Tibial artery (tissue), 4 donors: ENCODE measurements at regions not wholly inside any gene's neighbourhood (a gene's known extent, or its start where the extent isn't known, plus 50 kb on each side); places are given as distances from the start of the nearest gene placed in this dataset.

Source experiments
- DNase-seq, 2 donors: peaks; one replicate each; pipeline ENCODE4 v3.0.0-alpha.2; 2019
- H3K27ac ChIP-seq, 2 donors: fragments of 200-600 bp; sonication (generic) in 1 of 2; 1 replicate in 1 of 2; 2 replicates in 1 of 2; pipeline ENCODE4 v1.5.1; 2018 to 2019; ENCODE audit warnings: mild to moderate bottlenecking in 1 of 2
- H3K27me3 ChIP-seq, 2 donors: fragments of 200-600 bp; sonication (generic) in 1 of 2; one replicate each; pipeline versions ENCODE4 v1.5.1 to v1.6.0; 2016 to 2019
- H3K36me3 ChIP-seq, 3 donors: fragments of 200-600 bp; sonication (generic) in 2 of 3; one replicate each; pipeline ENCODE4 v1.5.1; 2016 to 2019; ENCODE audit warnings: mild to moderate bottlenecking in 2 of 3
- H3K4me1 ChIP-seq, 4 donors: fragments of 200-600 bp; sonication (generic) in 2 of 4; 1 replicate in 3 of 4; 2 replicates in 1 of 4; pipeline ENCODE4 v1.5.1; 2016 to 2019
- H3K4me3 ChIP-seq, 2 donors: fragments of 200-600 bp; sonication (generic) in 1 of 2; 1 replicate in 1 of 2; 2 replicates in 1 of 2; pipeline ENCODE4 v1.5.1; 2018 to 2019; ENCODE audit warnings: mild to moderate bottlenecking in 2 of 2
- H3K9me3 ChIP-seq, 3 donors: fragments of 200-600 bp; sonication (generic) in 1 of 3; one replicate each; pipeline ENCODE4 v1.5.1; 2016 to 2019
- CTCF ChIP-seq, 2 experiments: fragments of 200-600 bp in 1 of 2; fragments of 450-650 bp in 1 of 2; IDR thresholded peaks; one replicate each; pipeline ENCODE4 v1.5.1; 2017 to 2019; ENCODE audit warnings: antibody characterized with exemption in 2 of 2, mild to moderate bottlenecking in 1 of 2, moderate library complexity in 1 of 2
- intact Hi-C: fragments of 100-400 bp; cut with DNase I; formaldehyde crosslinking; loops from one replicate; pipeline ENCODE4 v1.15.0; 2023; ENCODE audit warnings: low total_unique reads

- Histone ChIP-seq H3K36me3 (no peaks in the 10 kb centered on the region), H3K9me3 (no peaks in the 10 kb centered on the region), H3K4me3 (no peak overlapping the region), H3K27me3 (no peaks in the 10 kb centered on the region), H3K27ac (no peak overlapping the region), H3K4me1 (no peaks in the 10 kb centered on the region)
- intact Hi-C loops = no loop called here
- TF ChIP-seq CTCF (IDR thresholded peaks at IDR 0.05) = no peak
- DNase-seq = no peak
Measured at GRCh38 chr9:13809401-13809800, 504.5 kb downstream of the NFIB start.

- no peak for TF ChIP-seq CTCF (IDR thresholded peaks at IDR 0.05)
- no peak overlapping the region for H3K4me3 ChIP-seq
- intact Hi-C loops = no loop called here
- H3K36me3 ChIP-seq = no peaks in the 10 kb centered on the region
- H3K27me3 ChIP-seq = no peaks in the 10 kb centered on the region
- no peaks in the 10 kb centered on the region for H3K4me1 ChIP-seq
- DNase-seq = no peak
- H3K9me3 ChIP-seq = no peaks in the 10 kb centered on the region
- no peak overlapping the region for H3K27ac ChIP-seq
Measured at GRCh38 chr9:13807118-13807517, 506.8 kb downstream of the NFIB start.

GRCh38 chr9:13806714-13807113 is 507.2 kb downstream of the NFIB start:
- no peak overlapping the region for H3K4me3 ChIP-seq
- no peak for DNase-seq
- no peaks in the 10 kb centered on the region for H3K4me1 ChIP-seq
- intact Hi-C loops = no loop called here
- H3K36me3 ChIP-seq = no peaks in the 10 kb centered on the region
- no peak overlapping the region for H3K27ac ChIP-seq
- no peak for TF ChIP-seq CTCF (IDR thresholded peaks at IDR 0.05)
- H3K27me3 ChIP-seq = no peaks in the 10 kb centered on the region
- H3K9me3 ChIP-seq = no peaks in the 10 kb centered on the region

GRCh38 chr9:13805546-13805945 is 508.4 kb downstream of the NFIB start:
- H3K9me3 ChIP-seq = no peaks in the 10 kb centered on the region
- H3K4me3 ChIP-seq = no peak overlapping the region
- TF ChIP-seq CTCF (IDR thresholded peaks at IDR 0.05) = no peak
- no peak for DNase-seq
- H3K27ac ChIP-seq = no peak overlapping the region
- H3K27me3 ChIP-seq = no peaks in the 10 kb centered on the region
- intact Hi-C loops = no loop called here
- H3K4me1 ChIP-seq = no peaks in the 10 kb centered on the region
- H3K36me3 ChIP-seq = no peaks in the 10 kb centered on the region

GRCh38 chr9:13804532-13804931 is 509.4 kb downstream of the NFIB start:
- H3K36me3 ChIP-seq = no peaks in the 10 kb centered on the region
- intact Hi-C loops = no loop called here

More at GRCh38 chr9:13804532-13804931, 509.4 kb downstream of the NFIB start:
- Histone ChIP-seq H3K9me3 (no peaks in the 10 kb centered on the region), H3K4me1 (no peaks in the 10 kb centered on the region), H3K27ac (no peak overlapping the region), H3K27me3 (no peaks in the 10 kb centered on the region), H3K4me3 (no peak overlapping the region)
- no peak for DNase-seq
- TF ChIP-seq CTCF (IDR thresholded peaks at IDR 0.05) = no peak
